Activated CD4-positive, alpha-beta T cell treated with anti-CD3 and anti-CD28 coated beads, Interleukin-2, amount 10 ng/mL, durations not matched to agents 7 days and 5 days (primary cell): ENCODE measurements at regions not wholly inside any gene's neighbourhood (a gene's known extent, or its start where the extent isn't known, plus 50 kb on each side); places are given as distances from the start of the nearest gene placed in this dataset.

Source experiments
- CTCF ChIA-PET: fragments of 350-600 bp; sonication (Branson Sonifier 250); formaldehyde crosslinking; loops from one replicate; lab custom pipeline; 2021; ENCODE audit warnings: antibody characterized with exemption; lab: Charles Lee
- POLR2A ChIA-PET: fragments of 350-600 bp; sonication (Branson Sonifier 250); formaldehyde crosslinking; loops from one replicate; lab custom pipeline; 2021; ENCODE audit warnings: antibody characterized with exemption; lab: Charles Lee
- DNase-seq: peaks from one replicate; pipeline ENCODE4 v3.0.0-alpha.2; 2020
- H3K27ac Mint-ChIP-seq: one replicate; pipeline ENCODE4 v1.8.0; 2021; ENCODE audit warnings: mild to moderate bottlenecking, moderate library complexity, mixed read lengths
- H3K27me3 Mint-ChIP-seq: one replicate; pipeline ENCODE4 v1.8.0; 2021; ENCODE audit warnings: mixed read lengths
- H3K36me3 Mint-ChIP-seq: one replicate; pipeline ENCODE4 v1.8.0; 2021; ENCODE audit warnings: low read depth, mixed read lengths
- H3K4me1 Mint-ChIP-seq: one replicate; pipeline ENCODE4 v1.8.0; 2021; ENCODE audit warnings: mixed read lengths
- H3K4me3 Mint-ChIP-seq: one replicate; pipeline ENCODE4 v1.8.0; 2021; ENCODE audit warnings: mild to moderate bottlenecking, moderate library complexity, mixed read lengths
- H3K9me3 Mint-ChIP-seq: one replicate; pipeline ENCODE4 v1.8.0; 2021; ENCODE audit warnings: mixed read lengths

DNA sequence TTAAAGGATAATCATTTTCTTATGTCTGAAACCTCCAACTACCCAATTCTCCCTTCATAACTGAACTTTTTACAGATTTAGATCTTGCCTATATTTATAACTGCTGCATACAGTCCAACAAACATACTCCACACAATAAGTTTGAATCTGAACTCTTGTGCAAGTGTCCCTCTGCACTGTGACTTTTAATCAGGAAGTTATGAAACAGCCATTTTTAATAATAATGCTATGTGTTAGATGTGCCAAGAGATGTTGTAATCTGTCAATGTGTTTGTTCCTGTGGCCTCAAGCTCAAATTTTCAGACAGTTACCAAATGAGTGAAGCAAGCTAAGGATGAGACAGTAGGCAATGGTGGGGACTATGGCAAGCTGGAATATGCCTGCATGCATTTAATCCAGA lies 57.6 kb upstream of the MTAP start:
- Mint-ChIP-seq H3K27me3 (peaks cover 69% of the 10 kb centered on the region), H3K36me3 (no peaks in the 10 kb centered on the region), H3K4me3 (no peak overlapping the region), H3K9me3 (no peaks in the 10 kb centered on the region), H3K27ac (no peak overlapping the region), H3K4me1 (no peaks in the 10 kb centered on the region)
- no peak for DNase-seq
- POLR2A ChIA-PET, result no interaction called here
- CTCF ChIA-PET, result no interaction called here

DNA sequence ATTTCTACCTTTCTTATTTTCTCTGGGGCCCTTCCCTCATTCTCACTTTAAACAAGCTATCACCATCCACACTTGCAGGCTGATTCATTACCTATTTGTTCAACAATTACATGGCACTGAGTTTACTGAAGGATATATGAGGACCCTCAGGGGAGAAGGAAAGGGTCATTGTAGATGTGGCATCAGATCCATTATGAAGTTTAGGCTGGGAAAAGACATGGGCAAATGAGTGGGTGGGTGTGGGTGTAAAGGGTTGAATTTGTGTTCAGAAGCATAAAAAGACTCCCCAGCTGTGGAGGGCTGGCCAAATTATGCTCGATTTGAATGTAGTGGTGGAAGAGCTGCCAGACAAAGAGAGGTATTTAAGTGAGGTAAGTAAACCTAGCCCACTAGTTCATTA lies 55.9 kb upstream of the MTAP start:
- no peak overlapping the region for H3K27ac Mint-ChIP-seq
- H3K4me1 Mint-ChIP-seq, result no peaks in the 10 kb centered on the region
- H3K9me3 Mint-ChIP-seq, result no peaks in the 10 kb centered on the region
- ChIA-PET POLR2A (no interaction called here), CTCF (no interaction called here)
- H3K27me3 Mint-ChIP-seq, result peaks cover 65% of the 10 kb centered on the region
- H3K36me3 Mint-ChIP-seq, result no peaks in the 10 kb centered on the region
- no peak for DNase-seq
- no peak overlapping the region for H3K4me3 Mint-ChIP-seq

DNA sequence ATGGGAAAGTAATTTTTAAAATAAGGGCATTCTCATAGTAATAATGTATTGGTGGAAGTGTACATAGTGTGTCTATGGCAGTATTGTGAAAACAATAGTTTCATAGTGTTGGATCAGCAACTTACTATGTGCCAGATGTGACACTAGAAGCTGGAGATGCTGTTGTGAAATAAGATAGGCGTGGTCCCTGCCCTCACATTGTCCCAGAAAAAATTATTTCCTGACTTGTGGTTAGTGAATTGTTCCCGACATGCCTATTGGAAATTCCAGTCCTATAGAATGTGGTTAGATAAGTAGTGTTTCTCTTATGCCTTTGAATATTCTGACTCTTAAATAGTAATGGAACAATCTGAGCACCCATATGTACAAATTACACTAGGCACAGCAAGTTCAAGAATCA lies 55.3 kb upstream of the MTAP start:
- DNase-seq, result no peak
- no peak overlapping the region for H3K27ac Mint-ChIP-seq
- H3K9me3 Mint-ChIP-seq, result no peaks in the 10 kb centered on the region
- H3K4me3 Mint-ChIP-seq, result no peak overlapping the region
- no peaks in the 10 kb centered on the region for H3K4me1 Mint-ChIP-seq
- no peaks in the 10 kb centered on the region for H3K36me3 Mint-ChIP-seq
- peaks cover 65% of the 10 kb centered on the region for H3K27me3 Mint-ChIP-seq
- ChIA-PET POLR2A (no interaction called here), CTCF (no interaction called here)

GRCh38 chr9:21750021-21750735 lies 52.3 kb upstream of the MTAP start:
- POLR2A ChIA-PET, result interaction anchor here (0.7 kb wide), 1 partner anchor 219 kb away, joined by 3 read pairs; no protein-coding TSS in a partner anchor
- H3K27ac Mint-ChIP-seq, result no peak overlapping the region
- peaks cover 71% of the 10 kb centered on the region for H3K27me3 Mint-ChIP-seq
- peaks cover 2% of the 10 kb centered on the region for H3K9me3 Mint-ChIP-seq
- no peak overlapping the region for H3K4me3 Mint-ChIP-seq
- no peak for DNase-seq
- H3K36me3 Mint-ChIP-seq, result no peaks in the 10 kb centered on the region
- CTCF ChIA-PET, result interaction anchor here (0.6 kb wide), 1 partner anchor 591 kb away, joined by 4 read pairs; no protein-coding TSS in a partner anchor
- no peaks in the 10 kb centered on the region for H3K4me1 Mint-ChIP-seq

- H3K4me1 Mint-ChIP-seq, result no peaks in the 10 kb centered on the region
- no peak overlapping the region for H3K4me3 Mint-ChIP-seq
- no peak for DNase-seq
- H3K27ac Mint-ChIP-seq, result no peak overlapping the region
- H3K27me3 Mint-ChIP-seq, result peaks cover 76% of the 10 kb centered on the region
- ChIA-PET POLR2A (no interaction called here), CTCF (no interaction called here)
- H3K36me3 Mint-ChIP-seq, result no peaks in the 10 kb centered on the region
- H3K9me3 Mint-ChIP-seq, result peaks cover 2% of the 10 kb centered on the region
These were observed 50.4 kb upstream of the MTAP start for GRCh38 chr9:21751998-21752397.
